Stimulated activated naive B cell treated with anti-CD40 and anti-IgM and Interleukin-4, amounts not matched to agents 10 μg/mL and 1 μg/mL and 100 μg/mL, for 72 hours (primary cell): ENCODE measurements at regions not wholly inside any gene's neighbourhood (a gene's known extent, or its start where the extent isn't known, plus 50 kb on each side); places are given as distances from the start of the nearest gene placed in this dataset.

Experiments used
- ATAC-seq, 2 donors: fragments of 150-1000 bp; cut with Tn5 transposase; replicated peaks; 2 replicates each; pipeline ENCODE4 v1.10.0; 2021; ENCODE audit warnings: moderate library complexity in 1 of 2
- DNase-seq: peaks from one replicate; pipeline ENCODE4 v3.0.0; 2021
- H3K27ac Mint-ChIP-seq: one replicate; pipeline ENCODE4 v1.8.0; 2022; ENCODE audit warnings: mild to moderate bottlenecking, mixed read lengths
- H3K27me3 Mint-ChIP-seq, 2 donors: one replicate each; pipeline ENCODE4 v1.8.0; 2022; ENCODE audit warnings: mixed read lengths in 2 of 2
- H3K36me3 Mint-ChIP-seq, 2 donors: one replicate each; pipeline ENCODE4 v1.8.0; 2022; ENCODE audit warnings: mixed read lengths in 2 of 2, mild to moderate bottlenecking in 1 of 2
- H3K4me1 Mint-ChIP-seq, 2 donors: one replicate each; pipeline ENCODE4 v1.8.0; 2022; ENCODE audit warnings: mixed read lengths in 2 of 2, mild to moderate bottlenecking in 1 of 2
- H3K4me3 Mint-ChIP-seq, 2 donors: one replicate each; pipeline ENCODE4 v1.8.0; 2022; ENCODE audit warnings: mild to moderate bottlenecking in 2 of 2, mixed read lengths in 2 of 2, moderate library complexity in 1 of 2
- H3K9me3 Mint-ChIP-seq, 2 donors: one replicate each; pipeline ENCODE4 v1.8.0; 2022; ENCODE audit warnings: mixed read lengths in 2 of 2, mild to moderate bottlenecking in 1 of 2

DNA sequence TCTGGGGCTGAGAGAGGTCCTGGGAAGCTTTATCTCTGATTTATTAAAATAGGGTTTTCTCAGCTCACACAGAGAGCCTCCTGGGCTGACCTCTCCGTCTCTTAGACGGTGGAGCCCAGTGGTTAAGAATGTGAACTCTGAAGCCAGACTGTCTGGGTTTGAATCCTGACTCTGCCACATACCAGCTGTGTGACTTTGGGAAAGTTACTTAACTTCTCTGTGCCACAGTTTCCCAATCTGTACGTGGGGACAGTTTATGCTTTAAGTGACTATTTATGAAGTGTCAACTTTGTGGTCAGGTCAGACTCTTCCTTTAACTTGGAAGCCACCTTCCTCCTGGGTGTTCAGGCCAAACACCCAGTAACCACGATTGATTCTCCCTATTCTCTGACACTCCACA, 290.9 kb downstream of the AACS start:
- DNase-seq (no peak), ATAC-seq (no peak)
- H3K27ac Mint-ChIP-seq: no peak overlapping the region
- no peak overlapping the region for H3K4me3 Mint-ChIP-seq
- peaks cover 0 to 1% of the 10 kb centered on the region in 2 donors for H3K9me3 Mint-ChIP-seq
- peaks cover 9 to 18% of the 10 kb centered on the region in 2 donors for H3K27me3 Mint-ChIP-seq
- H3K4me1 Mint-ChIP-seq: no peaks in the 10 kb centered on the region
- no peaks in the 10 kb centered on the region for H3K36me3 Mint-ChIP-seq

DNA sequence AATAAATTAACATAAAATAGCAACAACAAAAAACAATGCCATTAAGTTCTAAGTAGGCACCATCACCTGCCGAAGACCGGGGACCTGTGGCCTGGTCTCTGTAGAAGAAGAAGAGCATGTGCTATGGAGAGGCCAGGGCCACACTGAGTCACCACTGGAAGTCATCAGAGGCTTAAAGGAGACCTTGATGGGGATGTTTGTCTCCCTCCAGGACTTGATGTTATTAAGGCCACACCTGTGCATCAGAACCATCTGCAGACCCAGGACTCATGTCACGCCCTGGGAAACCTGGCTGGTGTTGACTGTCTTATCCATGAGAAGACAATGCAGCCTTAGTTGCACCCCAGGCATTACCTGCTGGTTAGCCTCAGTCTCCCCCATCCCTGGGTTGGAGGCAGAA, 292.3 kb downstream of the AACS start:
- DNase-seq: no peak
- no peak for ATAC-seq
- Mint-ChIP-seq H3K4me3 (no peak overlapping the region), H3K27me3 (peaks cover 9 to 18% of the 10 kb centered on the region in 2 donors), H3K27ac (no peak overlapping the region), H3K9me3 (no peaks in the 10 kb centered on the region), H3K36me3 (no peaks in the 10 kb centered on the region), H3K4me1 (no peaks in the 10 kb centered on the region)

DNA sequence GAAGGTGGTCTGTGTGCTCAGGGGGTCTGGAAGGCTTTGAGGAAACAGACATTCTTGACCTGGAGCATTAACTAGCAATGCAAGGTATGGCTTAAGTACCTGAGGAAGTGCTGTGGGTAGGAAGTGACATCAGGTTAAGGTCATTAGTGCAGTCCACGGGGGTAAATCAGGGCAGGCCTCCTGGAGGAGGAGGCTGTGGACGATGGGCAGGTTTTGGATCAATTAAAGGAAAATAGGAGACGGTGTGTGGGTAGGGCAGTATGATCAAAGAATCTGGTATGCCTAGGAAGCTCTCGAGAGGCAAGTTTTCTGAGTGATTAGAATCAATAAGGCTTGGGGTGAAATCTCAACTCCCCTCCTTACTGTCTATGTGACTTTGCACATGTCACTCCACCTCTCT, 295.3 kb downstream of the AACS start:
- no peak for ATAC-seq
- H3K27ac Mint-ChIP-seq: no peak overlapping the region
- no peaks in the 10 kb centered on the region for H3K4me1 Mint-ChIP-seq
- H3K27me3 Mint-ChIP-seq: peaks cover 1 to 9% of the 10 kb centered on the region in 2 donors
- H3K36me3 Mint-ChIP-seq: no peaks in the 10 kb centered on the region
- H3K4me3 Mint-ChIP-seq: no peak overlapping the region
- no peaks in the 10 kb centered on the region for H3K9me3 Mint-ChIP-seq
- no peak for DNase-seq

DNA sequence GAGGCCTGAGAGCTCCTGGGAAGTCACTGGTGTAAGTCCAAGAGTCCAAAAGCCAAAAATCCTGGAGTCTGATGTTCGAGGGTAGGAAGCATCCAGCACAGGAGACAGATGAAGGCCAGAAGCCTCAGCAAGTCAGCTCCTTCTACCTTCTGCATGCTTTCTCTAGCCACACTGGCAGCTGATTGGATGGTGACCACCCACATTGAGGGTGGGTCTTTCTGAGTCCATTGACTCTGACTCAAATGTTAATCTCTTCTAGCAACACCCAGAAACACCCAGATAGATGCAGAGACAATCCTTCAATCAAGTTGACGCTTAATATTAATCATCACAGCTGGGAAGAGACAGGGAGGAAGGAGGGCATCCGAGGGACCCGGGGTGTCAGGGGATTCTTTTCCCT, 305.8 kb downstream of the AACS start:
- ATAC-seq (no peak), DNase-seq (no peak)
- H3K27ac Mint-ChIP-seq: no peak overlapping the region
- peaks cover 13 to 39% of the 10 kb centered on the region in 2 donors for H3K27me3 Mint-ChIP-seq
- peaks cover 0 to 4% of the 10 kb centered on the region in 2 donors for H3K9me3 Mint-ChIP-seq
- H3K4me3 Mint-ChIP-seq: no peak overlapping the region
- no peaks in the 10 kb centered on the region for H3K36me3 Mint-ChIP-seq
- no peaks in the 10 kb centered on the region for H3K4me1 Mint-ChIP-seq

DNA sequence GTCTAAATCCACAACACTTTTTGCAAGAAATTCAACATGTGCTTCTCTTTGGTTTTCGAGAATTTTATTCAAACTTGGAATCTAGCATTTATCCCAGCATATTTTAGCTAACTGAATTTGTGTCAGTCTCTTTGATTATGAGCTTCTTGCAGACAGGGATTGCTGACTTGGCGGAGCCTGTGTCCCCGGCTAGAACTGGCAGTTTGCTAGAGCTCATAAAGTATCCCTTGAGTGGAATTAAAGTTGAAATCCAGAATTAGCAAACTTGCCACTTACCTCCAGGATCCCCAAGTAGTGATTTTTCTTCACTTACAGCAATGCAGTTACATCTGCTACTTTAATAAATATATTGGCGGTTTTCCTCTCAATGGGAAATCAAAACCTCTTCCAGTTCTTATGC, 306.9 kb downstream of the AACS start:
- Mint-ChIP-seq H3K4me1 (no peaks in the 10 kb centered on the region), H3K36me3 (no peaks in the 10 kb centered on the region), H3K27ac (no peak overlapping the region), H3K9me3 (peaks cover 0 to 4% of the 10 kb centered on the region in 2 donors), H3K4me3 (no peak overlapping the region), H3K27me3 (peaks cover 15 to 38% of the 10 kb centered on the region in 2 donors)
- no peak for ATAC-seq
- DNase-seq: no peak

DNA sequence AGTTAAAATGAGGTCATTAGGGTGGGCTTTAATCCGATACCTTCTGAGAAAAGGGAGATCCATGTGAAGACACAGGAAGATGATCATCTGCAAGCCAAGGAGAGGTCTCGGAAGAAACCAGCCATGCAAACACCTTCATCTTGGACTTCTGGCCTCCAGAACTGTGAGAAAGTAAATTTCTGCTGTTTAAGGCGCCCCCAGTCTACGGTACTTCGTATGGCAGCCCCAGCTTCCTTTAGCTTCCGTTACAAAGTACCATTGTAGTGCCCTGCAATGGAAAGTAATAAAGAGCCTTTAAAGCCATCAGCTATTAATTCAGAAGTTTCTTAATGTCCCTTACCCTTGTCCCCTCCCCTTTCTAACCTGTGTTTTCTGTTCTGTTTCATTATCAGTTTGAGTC, 308.1 kb downstream of the AACS start:
- no peak overlapping the region for H3K27ac Mint-ChIP-seq
- DNase-seq (no peak), ATAC-seq (no peak)
- peaks cover 21 to 45% of the 10 kb centered on the region in 2 donors for H3K27me3 Mint-ChIP-seq
- no peaks in the 10 kb centered on the region for H3K4me1 Mint-ChIP-seq
- no peak overlapping the region for H3K4me3 Mint-ChIP-seq
- no peaks in the 10 kb centered on the region for H3K36me3 Mint-ChIP-seq
- peaks cover 0 to 4% of the 10 kb centered on the region in 2 donors for H3K9me3 Mint-ChIP-seq

DNA sequence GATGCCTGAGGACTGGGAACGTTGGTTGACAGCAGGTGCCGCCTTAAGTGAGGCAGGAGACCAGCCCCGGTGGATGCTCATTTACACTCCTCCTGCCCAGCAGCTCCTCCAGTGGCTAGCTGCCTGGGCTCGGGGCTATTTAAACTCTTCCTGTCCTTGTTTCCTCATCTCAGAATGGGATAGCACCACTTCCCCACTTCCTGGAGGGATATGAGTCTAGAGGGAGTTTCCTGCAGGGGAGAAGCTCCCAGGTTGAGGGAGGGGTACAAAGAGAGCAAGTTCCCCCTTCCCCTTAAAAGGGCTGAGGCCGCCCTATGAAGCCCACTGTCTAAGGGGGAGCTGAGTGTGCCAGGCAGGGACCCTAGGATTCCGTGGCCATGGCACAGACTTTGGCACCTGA, 311.2 kb downstream of the AACS start:
- H3K27ac Mint-ChIP-seq: no peak overlapping the region
- no peaks in the 10 kb centered on the region for H3K36me3 Mint-ChIP-seq
- no peak for DNase-seq
- H3K4me3 Mint-ChIP-seq: no peak overlapping the region
- no peak for ATAC-seq
- H3K27me3 Mint-ChIP-seq: peaks cover 8 to 26% of the 10 kb centered on the region in 2 donors
- H3K4me1 Mint-ChIP-seq: no peaks in the 10 kb centered on the region
- no peaks in the 10 kb centered on the region for H3K9me3 Mint-ChIP-seq

DNA sequence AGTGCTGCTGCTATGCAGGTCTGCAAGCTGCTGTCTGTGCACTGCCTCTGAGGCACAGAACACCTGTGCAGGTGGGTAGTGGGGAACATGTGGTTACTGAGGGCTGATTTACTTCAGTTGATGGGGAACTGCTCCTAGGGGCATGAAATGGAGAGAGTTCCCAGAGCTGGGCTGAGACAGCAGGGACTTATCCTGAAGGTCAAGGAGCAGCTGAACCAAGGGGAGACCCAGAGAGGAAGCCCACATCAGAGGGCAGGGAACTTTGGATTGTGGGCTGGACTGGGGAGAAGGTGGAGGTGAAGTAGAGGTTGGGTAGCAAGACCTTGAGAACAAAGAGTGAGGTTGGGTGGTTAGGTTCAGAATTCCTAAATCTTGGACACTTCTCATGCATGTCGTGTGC, 311.9 kb downstream of the AACS start:
- Mint-ChIP-seq H3K27ac (no peak overlapping the region), H3K9me3 (no peaks in the 10 kb centered on the region), H3K4me1 (no peaks in the 10 kb centered on the region), H3K27me3 (peaks cover 8 to 26% of the 10 kb centered on the region in 2 donors), H3K36me3 (no peaks in the 10 kb centered on the region), H3K4me3 (no peak overlapping the region)
- ATAC-seq (no peak), DNase-seq (no peak)

DNA sequence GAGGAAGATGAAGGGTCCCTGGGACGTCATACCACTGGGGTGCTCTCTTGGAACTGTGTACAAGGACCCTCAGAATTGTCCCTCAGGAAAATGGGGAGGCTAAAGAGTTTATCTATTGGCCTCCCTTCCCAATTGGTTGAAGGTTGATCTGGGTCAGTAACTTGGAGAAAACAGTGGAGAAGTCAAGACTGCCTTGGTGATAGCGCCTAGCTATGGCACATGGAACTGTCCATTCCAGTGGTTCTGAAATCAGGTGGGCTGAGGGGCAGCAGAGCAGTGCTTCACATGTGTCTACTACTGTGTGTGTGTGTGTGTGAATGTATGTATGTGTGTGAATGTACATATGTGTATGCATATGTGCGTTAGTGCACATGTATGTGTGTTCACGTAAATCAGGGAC, 316.1 kb downstream of the AACS start:
- Mint-ChIP-seq H3K27ac (no peak overlapping the region), H3K4me3 (no peak overlapping the region), H3K36me3 (no peaks in the 10 kb centered on the region), H3K4me1 (no peaks in the 10 kb centered on the region), H3K27me3 (peaks cover 14 to 18% of the 10 kb centered on the region in 2 donors), H3K9me3 (no peaks in the 10 kb centered on the region)
- no peak for DNase-seq
- no peak for ATAC-seq

DNA sequence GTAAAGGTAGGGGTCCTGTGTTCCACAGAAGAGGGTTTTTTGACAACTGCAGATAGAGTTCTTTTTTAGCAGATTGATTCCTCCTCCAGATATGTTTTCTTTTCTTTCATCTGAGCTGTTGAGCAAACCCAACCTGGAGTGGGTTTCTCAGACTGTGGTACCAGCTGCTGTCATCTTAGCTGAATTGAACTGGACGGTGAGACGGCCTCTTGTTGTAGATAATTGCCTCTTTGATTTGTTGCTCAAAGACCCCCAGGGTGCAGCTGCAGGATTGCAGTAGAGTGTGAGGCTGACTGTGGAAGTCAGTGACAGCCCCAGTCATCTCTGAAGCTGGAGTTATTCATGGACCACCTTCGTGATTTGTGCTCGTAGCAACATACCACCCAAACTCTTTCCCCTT, 317.7 kb downstream of the AACS start:
- Mint-ChIP-seq H3K27ac (no peak overlapping the region), H3K9me3 (no peaks in the 10 kb centered on the region), H3K4me1 (no peaks in the 10 kb centered on the region), H3K27me3 (peaks cover 7 to 8% of the 10 kb centered on the region in 2 donors), H3K36me3 (no peaks in the 10 kb centered on the region), H3K4me3 (no peak overlapping the region)
- ATAC-seq: no peak
- no peak for DNase-seq

DNA sequence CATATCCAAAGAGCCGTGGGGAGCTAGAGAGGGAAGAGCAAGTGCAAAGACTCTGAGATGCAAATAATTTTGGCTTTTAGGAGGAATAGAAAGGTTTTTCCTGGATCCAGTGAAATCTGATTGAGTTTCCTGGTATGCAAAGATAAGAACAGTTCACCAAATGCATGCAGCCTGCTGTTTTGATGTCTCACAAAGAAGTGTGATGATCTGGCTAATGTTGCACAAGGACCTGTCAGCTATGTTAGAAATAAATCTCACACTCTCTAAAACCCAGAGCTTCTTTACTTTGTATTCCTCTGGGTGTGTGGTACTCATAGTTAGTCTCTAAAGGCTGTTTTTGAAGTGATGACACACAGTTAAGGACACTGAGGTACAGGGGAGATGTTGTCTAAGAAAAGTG, 321.4 kb downstream of the AACS start:
- Mint-ChIP-seq H3K4me3 (no peak overlapping the region), H3K36me3 (no peaks in the 10 kb centered on the region), H3K27me3 (peaks cover 0 to 6% of the 10 kb centered on the region in 2 donors), H3K4me1 (no peaks in the 10 kb centered on the region), H3K27ac (no peak overlapping the region), H3K9me3 (peaks cover 1 to 6% of the 10 kb centered on the region in 2 donors)
- ATAC-seq (no peak), DNase-seq (no peak)

DNA sequence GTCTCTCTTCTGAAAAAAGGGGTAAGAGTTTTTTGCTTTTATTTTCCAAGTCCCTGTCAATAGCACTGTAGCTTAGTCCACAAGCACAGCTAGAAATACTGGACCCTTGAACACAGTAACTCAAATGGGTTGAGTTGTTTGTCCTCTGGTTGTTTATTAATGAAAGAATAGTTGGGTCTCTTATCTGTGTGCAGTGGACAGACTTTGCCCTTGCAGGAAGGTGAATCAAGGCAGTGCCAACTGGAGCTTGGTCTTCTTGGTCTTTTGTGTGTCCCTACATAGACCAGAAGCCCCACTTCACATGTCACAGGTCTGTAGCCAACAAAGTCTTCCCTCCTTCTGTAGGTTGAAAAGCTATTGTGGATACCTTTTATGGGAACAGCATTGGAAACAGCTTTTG, 322.0 kb downstream of the AACS start:
- Mint-ChIP-seq H3K9me3 (peaks cover 1 to 6% of the 10 kb centered on the region in 2 donors), H3K27me3 (peaks cover 0 to 6% of the 10 kb centered on the region in 2 donors), H3K36me3 (no peaks in the 10 kb centered on the region), H3K27ac (no peak overlapping the region), H3K4me3 (no peak overlapping the region), H3K4me1 (no peaks in the 10 kb centered on the region)
- ATAC-seq (no peak), DNase-seq (no peak)

DNA sequence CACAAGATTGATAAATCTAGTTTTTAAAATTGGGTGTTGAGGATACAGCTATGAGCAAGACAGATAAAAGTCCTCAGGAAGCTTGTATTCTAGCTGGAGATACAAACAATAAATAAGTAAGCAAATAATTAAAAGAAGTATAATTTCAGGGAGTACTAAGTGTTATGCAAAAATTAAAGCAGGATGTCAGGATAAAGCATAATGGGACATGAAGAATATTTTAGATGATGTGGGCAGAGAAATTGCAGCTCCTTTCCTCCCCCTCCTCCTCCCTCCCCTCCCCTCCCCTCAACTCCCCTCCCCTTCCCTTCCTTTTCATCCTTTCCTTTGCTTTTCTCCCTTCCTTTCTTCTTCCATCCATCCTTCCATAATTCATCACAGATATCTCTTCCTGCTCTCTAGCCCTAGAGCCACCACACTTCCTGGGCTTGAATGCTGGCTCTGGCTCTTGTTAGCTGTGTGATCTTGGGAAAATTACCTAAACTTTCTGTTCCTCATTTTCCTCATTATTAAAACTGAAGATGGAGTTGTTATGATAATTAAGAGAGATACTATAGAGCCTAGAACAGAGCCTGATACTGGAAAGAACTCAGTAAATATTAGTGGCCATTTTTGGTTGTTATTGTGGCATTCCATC, 323.9 kb downstream of the AACS start:
- no peaks in the 10 kb centered on the region for H3K4me1 Mint-ChIP-seq
- no peak for ATAC-seq
- no peak overlapping the region for H3K27ac Mint-ChIP-seq
- DNase-seq: no peak
- H3K4me3 Mint-ChIP-seq: no peak overlapping the region
- H3K36me3 Mint-ChIP-seq: no peaks in the 10 kb centered on the region
- peaks cover 2 to 6% of the 10 kb centered on the region in 2 donors for H3K9me3 Mint-ChIP-seq
- peaks cover 0 to 8% of the 10 kb centered on the region in 2 donors for H3K27me3 Mint-ChIP-seq

DNA sequence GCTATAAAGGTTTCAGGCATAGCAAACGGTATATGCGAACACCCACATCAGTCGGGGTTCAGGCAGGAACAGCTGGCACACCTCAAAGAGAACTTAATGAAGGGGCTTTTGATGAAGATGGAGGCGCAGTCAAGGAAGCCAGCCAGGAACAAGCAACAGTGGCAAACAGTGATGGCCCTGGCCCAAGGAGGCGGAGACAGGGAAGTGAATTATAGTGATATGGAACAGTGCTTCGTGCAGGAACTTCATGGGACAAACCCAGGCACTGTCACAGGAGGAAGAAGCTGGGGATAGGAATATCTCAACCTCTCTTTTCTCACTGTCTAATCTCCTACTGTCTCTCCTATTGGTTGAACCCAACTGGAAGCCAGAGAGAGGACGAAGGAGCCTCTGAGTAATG, 328.3 kb downstream of the AACS start:
- no peak for DNase-seq
- Mint-ChIP-seq H3K9me3 (peaks cover 10 to 14% of the 10 kb centered on the region in 2 donors), H3K27ac (no peak overlapping the region), H3K27me3 (peaks cover 0 to 10% of the 10 kb centered on the region in 2 donors), H3K36me3 (no peaks in the 10 kb centered on the region), H3K4me3 (no peak overlapping the region), H3K4me1 (no peaks in the 10 kb centered on the region)
- no peak for ATAC-seq

DNA sequence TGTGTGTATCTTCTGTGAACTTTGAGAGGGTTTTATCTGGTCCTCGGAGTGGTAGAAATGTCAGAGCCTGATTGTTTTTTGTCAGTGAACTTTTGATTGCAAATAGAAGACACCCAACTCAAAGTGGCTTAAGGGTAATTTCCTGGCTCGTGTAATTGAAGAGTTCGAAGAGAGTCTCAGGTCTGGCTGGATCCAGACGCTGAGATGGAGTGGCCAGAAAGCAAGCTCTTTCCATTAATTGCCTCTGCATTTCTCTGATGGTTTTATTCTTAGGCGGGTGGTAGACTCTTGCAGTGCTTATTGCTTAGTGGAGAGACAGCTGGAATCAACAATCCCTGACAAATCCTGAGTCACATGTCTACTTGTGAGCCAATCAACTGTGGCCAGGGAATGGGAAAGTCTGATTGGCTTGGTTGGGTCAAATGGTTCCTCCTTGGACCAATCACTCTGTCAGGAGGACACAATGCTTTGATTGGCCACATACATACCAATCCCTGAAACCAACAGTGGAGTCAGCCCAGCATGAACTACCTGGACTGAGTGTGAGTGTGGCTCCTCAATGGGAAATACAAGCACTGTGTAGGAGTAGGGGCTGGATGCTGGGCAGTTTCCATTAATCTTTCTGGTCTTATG, 330.5 kb downstream of the AACS start:
- no peak for ATAC-seq
- H3K27ac Mint-ChIP-seq: no peak overlapping the region
- no peak overlapping the region for H3K4me3 Mint-ChIP-seq
- peaks cover 0 to 10% of the 10 kb centered on the region in 2 donors for H3K27me3 Mint-ChIP-seq
- H3K4me1 Mint-ChIP-seq: no peaks in the 10 kb centered on the region
- DNase-seq: no peak
- no peaks in the 10 kb centered on the region for H3K36me3 Mint-ChIP-seq
- H3K9me3 Mint-ChIP-seq: peaks cover 10 to 19% of the 10 kb centered on the region in 2 donors
